ENCODE measurements at regions not wholly inside any gene's neighbourhood (a gene's known extent, or its start where the extent isn't known, plus 50 kb on each side); places are given as distances from the start of the nearest gene placed in this dataset.

DNA sequence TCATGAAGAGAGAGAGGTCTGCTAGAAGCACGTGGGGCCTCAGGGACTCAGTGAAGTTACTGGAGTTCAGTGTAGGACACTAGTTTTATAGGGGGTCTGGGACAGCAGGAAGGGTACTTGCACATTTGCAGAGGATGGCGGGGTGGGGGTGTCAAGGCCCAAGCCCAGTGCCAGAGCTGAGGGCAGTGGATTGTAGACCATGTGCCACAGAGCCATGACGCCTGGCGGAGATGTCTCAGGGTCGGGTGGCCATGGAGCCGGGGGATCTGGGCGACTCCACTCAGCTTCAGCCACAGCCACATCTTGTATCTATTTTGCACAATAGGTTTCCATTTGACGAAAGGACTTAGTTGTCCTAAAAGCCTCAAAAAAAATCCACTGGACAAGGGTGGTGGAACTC is 50.4 kb upstream of the RGMA start:
- no peak for DNase-seq

DNA sequence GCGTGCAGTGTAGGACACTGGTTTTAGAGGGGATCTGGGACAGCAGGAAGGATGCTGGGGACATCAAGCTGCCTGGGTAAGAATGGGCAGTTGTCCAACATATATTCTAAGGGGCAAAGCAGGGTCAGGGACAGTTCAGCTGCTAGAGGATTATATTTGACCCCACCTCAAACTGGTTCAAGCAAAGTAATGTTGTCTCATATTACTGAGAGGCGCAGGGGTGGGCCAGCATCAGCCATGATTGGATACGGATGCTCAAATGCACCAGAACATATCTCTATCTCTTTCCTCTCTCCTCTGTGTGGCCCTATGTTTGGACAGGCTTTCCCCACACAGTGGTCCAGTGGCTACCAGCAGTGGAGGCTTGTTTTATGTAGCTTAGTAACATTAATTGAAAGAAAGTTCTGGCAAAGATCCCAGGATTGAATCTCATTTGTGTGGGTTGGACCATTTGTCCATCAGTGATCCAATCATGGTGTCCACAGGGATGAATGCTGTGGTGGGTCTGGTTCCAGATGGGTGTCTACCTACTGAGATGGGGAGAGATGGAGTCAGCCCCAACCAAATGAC is 49.8 kb upstream of the RGMA start:
- DNase-seq, result no peak
